Nephron progenitor cell (in vitro differentiated cells): ENCODE measurements at regions not wholly inside any gene's neighbourhood (a gene's known extent, or its start where the extent isn't known, plus 50 kb on each side); places are given as distances from the start of the nearest gene placed in this dataset.

Experiments used
- DNase-seq: peaks from one replicate; pipeline ENCODE4 v3.0.0; 2021
- H3K27ac Mint-ChIP-seq: 2 replicates; pipeline ENCODE4 v1.8.0; 2021; ENCODE audit warnings: mild to moderate bottlenecking, moderate library complexity, mixed read lengths
- H3K27me3 Mint-ChIP-seq: 2 replicates; pipeline ENCODE4 v1.8.0; 2021; ENCODE audit warnings: mild to moderate bottlenecking, low read depth, mixed read lengths; ENCODE audit not compliant: poor library complexity
- H3K36me3 Mint-ChIP-seq: 2 replicates; pipeline ENCODE4 v1.8.0; 2021; ENCODE audit warnings: low read depth, mixed read lengths
- H3K4me1 Mint-ChIP-seq: 2 replicates; pipeline ENCODE4 v1.8.0; 2021; ENCODE audit warnings: mixed read lengths
- H3K4me3 Mint-ChIP-seq: 2 replicates; pipeline ENCODE4 v1.8.0; 2021; ENCODE audit warnings: mild to moderate bottlenecking, moderate library complexity, mixed read lengths
- H3K9me3 Mint-ChIP-seq: 2 replicates; pipeline ENCODE4 v1.8.0; 2021; ENCODE audit warnings: mild to moderate bottlenecking, moderate library complexity, mixed read lengths
- TF ChIP-seq, protein P1 (sequence below): fragments of 200-600 bp; sonication (generic); IDR thresholded peaks from 2 replicates; pipeline ENCODE4 v1.5.0; 2021; ENCODE audit warnings: antibody characterized with exemption

DNA sequence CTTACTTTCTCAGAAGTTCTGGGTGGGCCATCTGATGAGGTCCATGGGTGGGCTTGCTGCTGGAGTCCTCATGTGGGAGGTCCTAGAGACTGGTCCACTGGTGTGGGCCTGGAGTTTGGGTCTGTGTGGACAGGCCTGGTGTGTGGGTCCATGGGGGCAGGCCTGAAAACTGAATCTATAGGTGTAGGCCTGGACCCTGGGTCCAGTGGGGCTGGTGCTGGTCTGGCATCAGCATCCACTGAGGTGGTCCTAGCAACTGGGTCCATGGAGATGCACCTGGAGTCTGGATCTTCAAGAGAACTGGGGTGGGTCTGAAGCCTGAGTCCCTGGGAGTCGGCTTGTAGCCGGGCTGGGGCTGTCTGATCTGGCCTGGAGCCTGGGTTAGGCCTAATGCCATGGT is 253.8 kb upstream of the CCL2 start:
- Mint-ChIP-seq H3K27me3 (peaks cover 3% of the 10 kb centered on the region), H3K27ac (no peak overlapping the region), H3K4me3 (no peak overlapping the region), H3K9me3 (peaks cover 52% of the 10 kb centered on the region), H3K4me1 (no peaks in the 10 kb centered on the region), H3K36me3 (peaks cover 12% of the 10 kb centered on the region)
- no peak for DNase-seq
- TF ChIP-seq, protein P1, sequence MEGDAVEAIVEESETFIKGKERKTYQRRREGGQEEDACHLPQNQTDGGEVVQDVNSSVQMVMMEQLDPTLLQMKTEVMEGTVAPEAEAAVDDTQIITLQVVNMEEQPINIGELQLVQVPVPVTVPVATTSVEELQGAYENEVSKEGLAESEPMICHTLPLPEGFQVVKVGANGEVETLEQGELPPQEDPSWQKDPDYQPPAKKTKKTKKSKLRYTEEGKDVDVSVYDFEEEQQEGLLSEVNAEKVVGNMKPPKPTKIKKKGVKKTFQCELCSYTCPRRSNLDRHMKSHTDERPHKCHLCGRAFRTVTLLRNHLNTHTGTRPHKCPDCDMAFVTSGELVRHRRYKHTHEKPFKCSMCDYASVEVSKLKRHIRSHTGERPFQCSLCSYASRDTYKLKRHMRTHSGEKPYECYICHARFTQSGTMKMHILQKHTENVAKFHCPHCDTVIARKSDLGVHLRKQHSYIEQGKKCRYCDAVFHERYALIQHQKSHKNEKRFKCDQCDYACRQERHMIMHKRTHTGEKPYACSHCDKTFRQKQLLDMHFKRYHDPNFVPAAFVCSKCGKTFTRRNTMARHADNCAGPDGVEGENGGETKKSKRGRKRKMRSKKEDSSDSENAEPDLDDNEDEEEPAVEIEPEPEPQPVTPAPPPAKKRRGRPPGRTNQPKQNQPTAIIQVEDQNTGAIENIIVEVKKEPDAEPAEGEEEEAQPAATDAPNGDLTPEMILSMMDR = no peak

GRCh38 chr17:34006126-34006525 is 249.0 kb upstream of the CCL2 start:
- peaks cover 17% of the 10 kb centered on the region for H3K9me3 Mint-ChIP-seq
- peaks cover 10% of the 10 kb centered on the region for H3K27me3 Mint-ChIP-seq
- DNase-seq = no peak
- peaks cover 7% of the 10 kb centered on the region for H3K36me3 Mint-ChIP-seq
- TF ChIP-seq, protein P1 = no peak
- no peak overlapping the region for H3K4me3 Mint-ChIP-seq
- no peaks in the 10 kb centered on the region for H3K4me1 Mint-ChIP-seq
- H3K27ac Mint-ChIP-seq = peak overlapping the region; percentile 87

DNA sequence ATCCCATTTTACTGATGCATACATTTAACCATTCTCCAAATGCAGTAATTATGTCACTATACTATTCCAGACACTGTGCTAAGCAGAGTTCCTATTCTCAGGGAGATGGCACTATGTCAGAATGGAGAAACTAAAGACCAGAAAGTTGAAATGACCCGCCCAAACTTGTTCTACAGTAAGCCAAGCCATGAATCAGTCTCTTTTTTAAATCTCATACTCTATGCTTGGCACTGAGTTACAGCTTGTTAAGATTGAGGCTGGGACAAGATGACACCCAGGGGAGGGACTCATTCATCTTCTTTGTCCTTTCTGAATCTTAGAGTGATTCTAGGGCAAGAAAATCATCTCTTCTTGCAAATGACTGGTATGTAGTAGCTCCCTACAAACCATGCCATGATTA is 247.0 kb upstream of the CCL2 start:
- no peak for DNase-seq
- H3K27me3 Mint-ChIP-seq = peaks cover 10% of the 10 kb centered on the region
- TF ChIP-seq, protein P1 = no peak
- peaks cover 15% of the 10 kb centered on the region for H3K4me1 Mint-ChIP-seq
- H3K27ac Mint-ChIP-seq = no peak overlapping the region
- H3K4me3 Mint-ChIP-seq = no peak overlapping the region
- no peaks in the 10 kb centered on the region for H3K36me3 Mint-ChIP-seq
- peaks cover 3% of the 10 kb centered on the region for H3K9me3 Mint-ChIP-seq

DNA sequence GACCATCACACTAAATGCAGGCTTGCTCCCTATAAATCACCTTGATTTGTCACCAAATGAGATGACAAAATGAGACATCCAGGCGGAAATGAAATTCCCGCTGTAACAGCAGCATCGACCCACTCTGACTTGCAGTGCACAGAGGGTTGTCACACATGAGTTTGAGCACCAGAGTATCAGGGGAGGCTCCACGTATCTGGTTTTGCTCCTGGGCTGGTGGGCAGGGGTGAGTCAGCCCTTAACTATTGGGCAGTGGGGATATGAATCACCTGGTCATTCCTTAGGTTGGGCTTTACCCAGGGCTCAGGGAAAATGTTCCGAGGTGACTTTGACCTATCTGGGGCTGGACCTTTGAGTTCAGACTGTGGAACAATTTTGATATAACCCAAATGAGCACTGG is 245.2 kb upstream of the CCL2 start:
- TF ChIP-seq, protein P1 = no peak
- Mint-ChIP-seq H3K4me3 (no peak overlapping the region), H3K9me3 (no peaks in the 10 kb centered on the region), H3K36me3 (no peaks in the 10 kb centered on the region), H3K27ac (no peak overlapping the region), H3K27me3 (peaks cover 13% of the 10 kb centered on the region), H3K4me1 (peaks cover 15% of the 10 kb centered on the region)
- no peak for DNase-seq

DNA sequence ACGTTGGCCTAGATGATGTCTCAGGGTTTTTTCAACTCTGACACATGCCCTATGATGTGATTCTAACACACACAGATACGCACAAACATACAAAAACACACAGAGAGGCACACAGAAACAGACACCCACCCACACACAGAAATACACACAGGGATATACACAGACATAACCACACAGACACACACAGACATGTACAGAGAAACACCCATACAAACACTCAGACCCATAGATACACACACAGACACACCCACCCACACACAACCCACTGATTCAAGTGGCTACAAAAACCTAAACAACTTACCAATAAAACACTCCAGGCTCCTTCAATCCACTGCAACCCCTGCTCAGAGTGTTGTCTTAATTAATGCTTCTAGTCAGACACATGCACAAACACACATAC is 244.6 kb upstream of the CCL2 start:
- peaks cover 15% of the 10 kb centered on the region for H3K27me3 Mint-ChIP-seq
- H3K4me3 Mint-ChIP-seq = no peak overlapping the region
- TF ChIP-seq, protein P1 = no peak

GRCh38 chr17:34011599-34011998 is 243.5 kb upstream of the CCL2 start:
- no peaks in the 10 kb centered on the region for H3K36me3 Mint-ChIP-seq
- no peaks in the 10 kb centered on the region for H3K9me3 Mint-ChIP-seq
- peaks cover 10% of the 10 kb centered on the region for H3K27me3 Mint-ChIP-seq

More for the DNA sequence above, 244.6 kb upstream of the CCL2 start:
- no peak for DNase-seq
- Mint-ChIP-seq H3K9me3 (no peaks in the 10 kb centered on the region), H3K27ac (no peak overlapping the region), H3K36me3 (no peaks in the 10 kb centered on the region), H3K4me1 (peaks cover 15% of the 10 kb centered on the region)

More at GRCh38 chr17:34011599-34011998, 243.5 kb upstream of the CCL2 start:
- H3K27ac Mint-ChIP-seq = no peak overlapping the region
- no peak for DNase-seq
- H3K4me1 Mint-ChIP-seq = peaks cover 15% of the 10 kb centered on the region
- TF ChIP-seq, protein P1 = no peak
- H3K4me3 Mint-ChIP-seq = no peak overlapping the region
